Hepatocyte (in vitro differentiated cells): ENCODE measurements at regions not wholly inside any gene's neighbourhood (a gene's known extent, or its start where the extent isn't known, plus 50 kb on each side); places are given as distances from the start of the nearest gene placed in this dataset.

Source experiments
- EZH2 ChIP-seq: fragments of 200-600 bp; sonication (generic); IDR thresholded peaks from 2 replicates; pipeline ENCODE4 v1.6.1; 2016; ENCODE audit warnings: antibody characterized with exemption, mild to moderate bottlenecking, borderline replicate concordance
- EZH2phosphoT487 ChIP-seq: fragments of 200-600 bp; sonication (generic); IDR thresholded peaks from one replicate; pipeline ENCODE4 v1.6.1; 2018; ENCODE audit warnings: antibody characterized with exemption, mild to moderate bottlenecking, low read depth, moderate library complexity; ENCODE audit not compliant: unreplicated experiment, severe bottlenecking
- TF ChIP-seq, protein P1 (sequence below): fragments of 200-600 bp; sonication (generic); IDR thresholded peaks from 2 replicates; pipeline ENCODE4 v1.5.1; 2016; ENCODE audit warnings: antibody characterized with exemption, mild to moderate bottlenecking; ENCODE audit not compliant: poor library complexity

DNA sequence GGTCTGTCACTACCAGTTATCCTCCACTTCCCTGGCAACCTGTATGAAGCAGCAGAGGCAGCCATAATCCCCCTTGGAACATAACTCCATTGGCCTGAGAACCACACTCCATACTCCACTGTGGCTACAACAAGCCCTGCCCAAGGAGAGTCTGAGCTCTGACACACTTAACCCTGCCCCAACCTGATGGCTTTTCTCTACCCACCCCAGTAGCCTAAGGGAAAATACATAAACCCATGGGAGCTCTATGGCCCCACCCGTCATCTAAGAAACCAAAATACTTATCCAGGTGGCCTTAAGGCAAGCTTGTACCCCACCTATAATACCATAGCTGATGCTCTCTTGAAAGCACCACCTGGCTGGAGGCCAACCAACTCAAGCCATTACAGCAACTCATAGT, 324.8 kb upstream of the GLI3 start:
- TF ChIP-seq, protein P1, sequence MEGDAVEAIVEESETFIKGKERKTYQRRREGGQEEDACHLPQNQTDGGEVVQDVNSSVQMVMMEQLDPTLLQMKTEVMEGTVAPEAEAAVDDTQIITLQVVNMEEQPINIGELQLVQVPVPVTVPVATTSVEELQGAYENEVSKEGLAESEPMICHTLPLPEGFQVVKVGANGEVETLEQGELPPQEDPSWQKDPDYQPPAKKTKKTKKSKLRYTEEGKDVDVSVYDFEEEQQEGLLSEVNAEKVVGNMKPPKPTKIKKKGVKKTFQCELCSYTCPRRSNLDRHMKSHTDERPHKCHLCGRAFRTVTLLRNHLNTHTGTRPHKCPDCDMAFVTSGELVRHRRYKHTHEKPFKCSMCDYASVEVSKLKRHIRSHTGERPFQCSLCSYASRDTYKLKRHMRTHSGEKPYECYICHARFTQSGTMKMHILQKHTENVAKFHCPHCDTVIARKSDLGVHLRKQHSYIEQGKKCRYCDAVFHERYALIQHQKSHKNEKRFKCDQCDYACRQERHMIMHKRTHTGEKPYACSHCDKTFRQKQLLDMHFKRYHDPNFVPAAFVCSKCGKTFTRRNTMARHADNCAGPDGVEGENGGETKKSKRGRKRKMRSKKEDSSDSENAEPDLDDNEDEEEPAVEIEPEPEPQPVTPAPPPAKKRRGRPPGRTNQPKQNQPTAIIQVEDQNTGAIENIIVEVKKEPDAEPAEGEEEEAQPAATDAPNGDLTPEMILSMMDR = no peak
- TF ChIP-seq EZH2 = no peak
- no peak for TF ChIP-seq EZH2phosphoT487
